ENCODE measurements at regions not wholly inside any gene's neighbourhood (a gene's known extent, or its start where the extent isn't known, plus 50 kb on each side); places are given as distances from the start of the nearest gene placed in this dataset.

DNA sequence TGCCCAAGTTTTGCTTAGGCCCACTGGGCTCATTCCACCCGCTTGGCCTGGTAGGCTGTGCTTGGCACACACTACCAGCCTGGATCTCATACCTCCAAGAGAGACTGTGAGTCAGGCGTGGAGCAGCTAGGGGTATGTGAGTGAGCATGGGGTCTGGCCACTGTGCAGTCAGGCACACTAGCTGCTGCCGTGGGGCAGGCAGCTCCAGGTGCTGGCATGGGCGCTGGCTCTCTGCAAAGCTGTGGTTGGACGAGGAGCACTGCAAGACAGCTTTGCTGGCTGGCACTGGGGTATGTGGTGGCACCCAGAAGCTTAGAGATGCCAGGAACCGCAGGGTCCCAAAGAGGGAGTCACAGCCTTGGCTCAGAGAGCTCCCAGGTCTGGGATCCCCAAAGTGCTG lies 377.8 kb downstream of the KCTD8 start:
- Histone ChIP-seq H4K20me1 (ENCODE audit: insufficient read depth, low read length) (no peaks in the 10 kb centered on the region), H3K9me3 (ENCODE audit: low read length) (peaks cover 56% of the 10 kb centered on the region), H3K27ac (ENCODE audit: extremely low read length, insufficient read depth, low read length) (no peak overlapping the region), H3K9ac (ENCODE audit: insufficient read depth, low read depth, low read length) (no peak overlapping the region), H3K4me3 (replicated peaks in 1 of 3; ENCODE audit: insufficient read depth in 1 of 3, low read depth in 2 of 3, low read length in 3 of 3) (no peak overlapping the region), H3K27me3 (ENCODE audit: control insufficient read depth in 1 of 2, insufficient read depth in 2 of 2, low read length in 2 of 2) (no peaks in the 10 kb centered on the region), H3K79me2 (ENCODE audit: insufficient read depth, low read length) (no peaks in the 10 kb centered on the region), H2AFZ (ENCODE audit: low read length) (no peak overlapping the region), H3K4me1 (ENCODE audit: insufficient read depth, low read length) (no peaks in the 10 kb centered on the region), H3K36me3 (replicated peaks in 1 of 2; ENCODE audit: control insufficient read depth in 1 of 2, insufficient read depth in 2 of 2, low read length in 2 of 2) (no peaks in the 10 kb centered on the region), H3K4me2 (ENCODE audit: low read depth, low read length) (no peak overlapping the region)
- intact Hi-C loops (cut with micrococcal nuclease; ENCODE audit: unreplicated experiment) (no loop called here), in situ Hi-C loops (cut with HindIII; ENCODE audit: extremely low pct_ligation_motif_present, low pct_unique_long_range_greater_than_20kb) (no loop called here)
- CTCF ChIA-PET (ENCODE audit: low intra/inter-chr PET ratio, low total read pairs), result no interaction called here
- DNase-seq (ENCODE audit: low spot score) (no peak), ATAC-seq (no peak), FAIRE-seq (no peak)
- WGBS (ENCODE audit: low lambda C conversion rate), result no CpG with 5 or more reads among the region's 6 CpGs
- POLR2A ChIA-PET, result no interaction called here
- TF ChIP-seq, protein P1, sequence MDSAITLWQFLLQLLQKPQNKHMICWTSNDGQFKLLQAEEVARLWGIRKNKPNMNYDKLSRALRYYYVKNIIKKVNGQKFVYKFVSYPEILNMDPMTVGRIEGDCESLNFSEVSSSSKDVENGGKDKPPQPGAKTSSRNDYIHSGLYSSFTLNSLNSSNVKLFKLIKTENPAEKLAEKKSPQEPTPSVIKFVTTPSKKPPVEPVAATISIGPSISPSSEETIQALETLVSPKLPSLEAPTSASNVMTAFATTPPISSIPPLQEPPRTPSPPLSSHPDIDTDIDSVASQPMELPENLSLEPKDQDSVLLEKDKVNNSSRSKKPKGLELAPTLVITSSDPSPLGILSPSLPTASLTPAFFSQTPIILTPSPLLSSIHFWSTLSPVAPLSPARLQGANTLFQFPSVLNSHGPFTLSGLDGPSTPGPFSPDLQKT (CRISPR knock-in tag; IDR thresholded peaks at IDR 0.05; ENCODE audit: borderline replicate concordance), result no peak
- TF ChIP-seq ZNF660 (CRISPR knock-in tag; IDR thresholded peaks at IDR 0.05; ENCODE audit: borderline replicate concordance, low read depth), result no peak
- TF ChIP-seq, protein P2, sequence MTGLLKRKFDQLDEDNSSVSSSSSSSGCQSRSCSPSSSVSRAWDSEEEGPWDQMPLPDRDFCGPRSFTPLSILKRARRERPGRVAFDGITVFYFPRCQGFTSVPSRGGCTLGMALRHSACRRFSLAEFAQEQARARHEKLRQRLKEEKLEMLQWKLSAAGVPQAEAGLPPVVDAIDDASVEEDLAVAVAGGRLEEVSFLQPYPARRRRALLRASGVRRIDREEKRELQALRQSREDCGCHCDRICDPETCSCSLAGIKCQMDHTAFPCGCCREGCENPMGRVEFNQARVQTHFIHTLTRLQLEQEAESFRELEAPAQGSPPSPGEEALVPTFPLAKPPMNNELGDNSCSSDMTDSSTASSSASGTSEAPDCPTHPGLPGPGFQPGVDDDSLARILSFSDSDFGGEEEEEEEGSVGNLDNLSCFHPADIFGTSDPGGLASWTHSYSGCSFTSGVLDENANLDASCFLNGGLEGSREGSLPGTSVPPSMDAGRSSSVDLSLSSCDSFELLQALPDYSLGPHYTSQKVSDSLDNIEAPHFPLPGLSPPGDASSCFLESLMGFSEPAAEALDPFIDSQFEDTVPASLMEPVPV (CRISPR knock-in tag; IDR thresholded peaks at IDR 0.05), result no peak
- TF ChIP-seq ZNF7 (CRISPR knock-in tag; IDR thresholded peaks at IDR 0.05), result no peak
- no peak for TF ChIP-seq POLR2A (IDR thresholded peaks at IDR 0.05; ENCODE audit: insufficient read depth in 1 of 2, low read depth in 2 of 2, low read length in 2 of 2)
- no peak for TF ChIP-seq SNAPC2 (CRISPR knock-in tag; IDR thresholded peaks at IDR 0.05)
- TF ChIP-seq ZNF572 (CRISPR knock-in tag; IDR thresholded peaks at IDR 0.05), result no peak
- TF ChIP-seq TGIF2 (CRISPR knock-in tag; IDR thresholded peaks at IDR 0.05), result no peak
- TF ChIP-seq NKX3-1 (CRISPR knock-in tag; IDR thresholded peaks at IDR 0.05), result no peak
- TF ChIP-seq ATM (IDR thresholded peaks at IDR 0.05; ENCODE audit: borderline replicate concordance), result no peak
- TF ChIP-seq ZNF441 (CRISPR knock-in tag; IDR thresholded peaks at IDR 0.05; ENCODE audit: borderline replicate concordance), result no peak
- TF ChIP-seq, protein P3, sequence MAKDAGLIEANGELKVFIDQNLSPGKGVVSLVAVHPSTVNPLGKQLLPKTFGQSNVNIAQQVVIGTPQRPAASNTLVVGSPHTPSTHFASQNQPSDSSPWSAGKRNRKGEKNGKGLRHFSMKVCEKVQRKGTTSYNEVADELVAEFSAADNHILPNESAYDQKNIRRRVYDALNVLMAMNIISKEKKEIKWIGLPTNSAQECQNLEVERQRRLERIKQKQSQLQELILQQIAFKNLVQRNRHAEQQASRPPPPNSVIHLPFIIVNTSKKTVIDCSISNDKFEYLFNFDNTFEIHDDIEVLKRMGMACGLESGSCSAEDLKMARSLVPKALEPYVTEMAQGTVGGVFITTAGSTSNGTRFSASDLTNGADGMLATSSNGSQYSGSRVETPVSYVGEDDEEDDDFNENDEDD (CRISPR knock-in tag; IDR thresholded peaks at IDR 0.05; ENCODE audit: borderline replicate concordance), result no peak
- no TSS peak for BruUV-seq (replicated peaks)

All from HepG2 (cell line).